ENCODE measurements at regions not wholly inside any gene's neighbourhood (a gene's known extent, or its start where the extent isn't known, plus 50 kb on each side); places are given as distances from the start of the nearest gene placed in this dataset.

DNA sequence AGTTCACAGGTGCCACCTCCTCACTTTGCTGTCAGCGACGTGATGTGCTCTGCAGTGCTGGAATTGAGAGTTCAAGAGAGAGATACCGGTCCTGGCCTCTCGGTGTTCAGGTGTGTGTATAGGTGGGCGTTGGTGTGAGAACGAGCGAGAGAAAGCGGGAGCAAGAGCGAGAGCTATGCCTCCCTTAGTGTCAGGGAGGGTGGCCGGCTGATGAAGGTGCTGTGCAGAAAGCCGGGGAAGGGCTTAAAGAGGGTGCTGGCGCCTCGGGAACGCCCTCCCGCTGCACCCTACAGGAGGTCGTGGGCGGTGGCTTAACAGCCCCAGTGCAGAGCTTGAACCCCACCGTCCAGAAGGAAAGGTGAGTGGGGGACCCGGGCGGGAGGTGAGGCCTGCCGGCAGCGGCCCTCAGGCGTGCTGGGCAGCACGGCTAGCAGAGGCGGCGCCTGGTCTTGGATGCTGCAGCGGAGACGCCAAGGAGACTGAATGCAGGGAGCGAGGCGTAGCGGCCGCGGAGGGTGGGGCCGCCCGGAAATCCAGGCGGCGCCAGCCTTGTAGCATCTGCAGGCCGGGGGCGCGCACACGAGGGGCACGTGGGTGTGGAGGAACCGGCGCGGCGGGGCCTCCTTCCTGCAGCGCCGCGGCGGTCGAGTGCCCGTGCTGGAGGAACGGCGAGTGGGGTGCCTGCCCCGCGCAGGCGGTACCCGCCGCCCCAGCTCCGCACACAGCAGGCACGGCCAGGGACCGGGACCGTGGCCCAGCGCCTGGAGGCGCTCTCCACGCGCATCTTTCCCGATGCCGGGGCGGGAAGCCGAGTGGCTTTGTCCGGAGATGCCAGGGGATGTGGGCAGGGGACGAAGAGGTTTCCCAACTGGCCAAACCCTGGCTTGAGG is 246.8 kb upstream of the TOPAZ1 start:
- DNase-seq (ENCODE audit: low read depth) = peak; percentile 56

- DNase-seq (ENCODE audit: low read depth) = peak; percentile 64
Measured at GRCh38 chr3:43995547-43996378, 245.9 kb upstream of the TOPAZ1 start.

GRCh38 chr3:43996379-43997301 is 245.0 kb upstream of the TOPAZ1 start:
- DNase-seq (ENCODE audit: low read depth) = peak; percentile 54

- no peak for DNase-seq (ENCODE audit: low read depth)
Measured at GRCh38 chr3:43997316-43997715, 244.4 kb upstream of the TOPAZ1 start.

GRCh38 chr3:43997788-43998369 is 243.8 kb upstream of the TOPAZ1 start:
- peak; percentile 38 for DNase-seq (ENCODE audit: low read depth)

GRCh38 chr3:43998370-43998835 is 243.3 kb upstream of the TOPAZ1 start:
- peak; percentile 15 for DNase-seq (ENCODE audit: low read depth)

DNA sequence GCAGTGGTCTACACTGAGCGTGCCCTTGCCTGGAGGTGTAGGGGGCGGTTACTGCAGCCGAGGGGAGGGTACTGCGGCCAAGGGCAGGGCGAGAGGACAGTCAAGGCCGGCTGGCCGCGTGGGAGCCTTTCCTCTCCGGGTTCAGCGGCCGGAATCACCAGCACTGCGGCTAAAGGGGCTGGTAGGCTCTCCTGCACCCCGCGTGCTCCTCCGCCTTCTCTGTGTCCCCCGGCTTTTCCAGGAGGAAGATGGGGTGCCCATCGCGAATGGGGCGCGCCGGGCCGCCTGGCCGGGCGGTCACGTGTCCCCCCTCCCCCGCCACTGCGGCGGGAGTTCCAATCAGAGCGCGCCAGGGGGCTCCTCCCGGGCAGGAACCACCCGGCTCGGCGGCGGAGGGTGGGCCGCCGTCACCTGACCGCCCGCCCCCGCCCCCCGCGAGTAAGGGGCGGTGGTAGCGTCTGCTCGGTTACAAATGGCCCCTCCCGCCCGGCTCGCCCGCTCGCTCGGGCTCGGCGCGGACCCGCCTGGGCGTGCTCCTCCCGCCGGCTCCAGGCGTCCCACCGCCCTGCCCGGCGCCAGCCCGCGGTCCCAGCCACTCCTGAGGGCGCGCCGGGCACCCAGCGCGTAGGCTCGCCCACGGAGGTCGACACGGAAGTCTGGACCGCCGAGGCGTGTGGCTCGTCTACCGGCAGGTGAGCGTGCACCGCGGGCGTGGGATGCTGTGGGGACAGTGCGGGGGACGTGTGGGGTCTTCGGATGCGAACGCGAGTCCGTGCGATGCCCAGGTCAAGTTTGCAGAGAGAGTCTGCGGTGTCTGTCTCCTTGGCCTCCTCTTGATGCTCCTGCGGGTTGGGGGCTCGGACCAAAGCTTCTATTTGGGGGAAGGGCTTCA is 242.6 kb upstream of the TOPAZ1 start:
- DNase-seq (ENCODE audit: low read depth) = peak; percentile 39

GRCh38 chr3:43999728-44000319 is 241.9 kb upstream of the TOPAZ1 start:
- DNase-seq (ENCODE audit: low read depth) = no peak

DNA sequence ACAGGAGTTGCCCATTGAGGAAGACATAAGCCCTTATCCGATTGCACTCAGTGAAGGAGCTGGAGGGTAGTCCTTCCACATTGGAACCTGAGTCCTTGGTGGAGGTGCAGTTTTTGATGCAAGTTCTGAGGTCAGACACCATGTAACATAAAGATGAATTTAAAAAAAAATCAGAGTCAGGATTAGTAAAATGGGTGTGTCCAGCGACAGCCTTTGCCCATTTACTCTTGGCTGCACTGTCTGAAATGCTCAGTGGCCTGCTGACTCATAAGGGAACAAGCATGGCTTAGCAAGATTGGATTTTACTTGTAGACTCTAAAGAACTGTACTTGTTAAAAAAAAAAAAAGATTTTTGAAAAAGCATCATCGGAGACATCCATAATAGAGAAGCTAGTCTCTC is 241.1 kb upstream of the TOPAZ1 start:
- peak; percentile 64 for DNase-seq (ENCODE audit: low read depth)

- peak; percentile 17 for DNase-seq (ENCODE audit: low read depth)
Measured at GRCh38 chr3:44001072-44001471, 240.6 kb upstream of the TOPAZ1 start.

DNA sequence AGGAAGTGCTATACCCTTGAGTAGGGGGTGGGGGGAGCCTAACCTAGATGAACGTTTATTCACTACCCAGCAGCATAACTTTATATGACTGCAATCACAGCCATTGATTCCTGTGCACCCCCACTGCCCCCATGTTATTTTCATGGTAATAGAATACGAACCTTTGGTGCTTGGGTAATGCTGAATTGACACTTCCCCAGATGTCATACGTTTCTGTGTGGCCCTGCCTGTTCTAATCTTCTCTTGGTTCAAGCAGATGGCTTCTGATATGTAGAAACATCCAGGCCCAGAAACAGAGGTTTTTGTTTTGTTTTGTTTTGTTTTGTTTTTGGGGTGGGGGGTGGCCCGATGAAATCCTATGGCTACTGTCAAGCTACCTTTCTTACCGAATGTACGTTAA is 237.9 kb upstream of the TOPAZ1 start:
- no peak for DNase-seq (ENCODE audit: low read depth)

- no peak for DNase-seq (ENCODE audit: low read depth)
Measured at GRCh38 chr3:44011680-44012079, 230.0 kb upstream of the TOPAZ1 start.

DNA sequence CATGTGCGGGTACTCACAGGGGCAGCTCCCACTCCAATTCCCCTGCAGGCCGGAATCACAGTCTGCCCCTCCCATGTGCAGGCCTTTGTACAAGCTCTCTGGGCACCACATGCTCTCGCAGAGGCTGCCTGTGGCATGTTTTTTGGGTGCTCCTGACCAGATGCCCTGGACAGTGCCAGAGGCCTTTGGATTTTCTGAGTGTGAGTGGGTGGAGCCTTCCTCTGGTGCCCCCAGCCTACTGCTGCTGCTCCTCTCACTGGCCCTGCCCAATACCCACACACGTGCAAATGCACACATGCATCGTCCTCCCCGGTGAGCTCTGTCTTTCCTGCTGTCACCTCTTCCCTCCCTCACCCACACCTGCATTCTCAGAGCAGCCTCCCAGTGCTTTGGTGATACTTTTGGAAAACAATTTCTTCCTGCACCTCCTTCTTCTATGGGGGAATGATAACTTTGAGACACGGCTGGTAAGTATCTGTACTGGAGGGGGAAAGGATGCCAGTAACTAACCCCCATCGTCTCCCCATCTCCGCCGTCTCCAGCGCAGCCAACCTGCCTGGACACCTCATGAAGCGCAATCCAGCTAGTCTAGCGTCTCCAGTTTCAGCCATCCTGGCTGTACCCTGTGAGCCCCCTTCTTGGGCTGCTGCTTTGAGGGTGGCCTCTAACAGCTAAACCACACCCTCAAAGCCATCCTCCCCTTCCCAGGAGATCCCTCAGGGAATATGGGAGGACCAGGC is 229.4 kb upstream of the TOPAZ1 start:
- DNase-seq (ENCODE audit: low read depth) = no peak

GRCh38 chr3:44013967-44014366 is 227.7 kb upstream of the TOPAZ1 start:
- no peak for DNase-seq (ENCODE audit: low read depth)

DNA sequence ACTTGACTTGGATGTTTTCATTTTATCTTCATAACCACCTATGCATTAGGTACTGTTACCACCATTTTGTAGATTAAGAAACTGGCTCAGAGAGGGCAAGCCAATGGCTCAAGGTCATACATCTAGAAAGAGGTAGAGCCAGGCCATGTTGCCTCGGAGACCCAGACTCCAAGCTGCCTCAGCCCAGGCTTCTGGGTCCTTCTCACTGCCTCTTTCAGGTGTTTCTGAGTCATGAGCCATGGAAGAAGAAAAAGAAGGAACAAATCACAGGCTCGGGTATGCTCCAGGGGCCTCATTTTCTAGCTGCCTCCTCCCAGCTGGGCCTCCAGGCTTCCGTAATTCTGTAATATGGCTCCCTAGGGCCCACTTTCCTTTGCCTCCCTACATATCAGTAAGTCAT is 226.5 kb upstream of the TOPAZ1 start:
- no peak for DNase-seq (ENCODE audit: low read depth)

- DNase-seq (ENCODE audit: low read depth) = no peak
Measured at GRCh38 chr3:44016818-44017217, 224.9 kb upstream of the TOPAZ1 start.

GRCh38 chr3:44018926-44019325 is 222.8 kb upstream of the TOPAZ1 start:
- DNase-seq (ENCODE audit: low read depth) = no peak

GRCh38 chr3:44019736-44020135 is 221.9 kb upstream of the TOPAZ1 start:
- no peak for DNase-seq (ENCODE audit: low read depth)

DNA sequence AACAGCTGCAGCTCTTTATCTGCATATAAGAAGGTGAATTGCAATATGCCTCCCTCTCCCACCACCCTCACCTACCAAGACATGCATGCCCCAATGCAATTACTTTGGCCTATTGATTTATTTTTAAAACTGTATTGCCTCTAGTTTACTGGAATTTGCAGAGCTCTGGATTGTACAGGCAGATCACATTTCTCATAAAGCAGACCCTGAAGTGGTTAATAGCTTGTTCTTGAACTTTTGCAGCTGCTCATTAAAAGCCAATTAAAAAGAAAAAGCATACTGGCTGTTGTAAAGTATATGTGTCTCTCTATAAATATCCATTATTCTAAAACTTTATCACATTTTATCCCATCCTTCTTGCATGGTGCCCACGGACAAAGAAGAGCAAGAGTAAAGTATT is 221.5 kb upstream of the TOPAZ1 start:
- DNase-seq (ENCODE audit: low read depth) = no peak

Measured in HS-27A (cell line).